GM23248 (cell line): ENCODE measurements at regions not wholly inside any gene's neighbourhood (a gene's known extent, or its start where the extent isn't known, plus 50 kb on each side); places are given as distances from the start of the nearest gene placed in this dataset.

ENCODE experiments used
- DNase-seq: peaks from one replicate; pipeline ENCODE4 v3.0.0-alpha.2; 2015
- H2AFZ ChIP-seq: fragments of 200-600 bp; sonication (generic); 2 replicates; pipeline ENCODE4 v1.6.1; 2016; ENCODE audit warnings: antibody characterized with exemption
- H3F3A ChIP-seq: fragments of 200-600 bp; sonication (generic); 2 replicates; pipeline ENCODE4 v1.6.1; 2016; ENCODE audit warnings: mild to moderate bottlenecking, antibody characterized with exemption, mixed run types; ENCODE audit not compliant: insufficient read depth
- H3K27ac ChIP-seq: fragments of 200-600 bp; sonication (generic); 2 replicates; pipeline ENCODE4 v1.5.1; 2016; ENCODE audit warnings: mild to moderate bottlenecking
- H3K27me3 ChIP-seq: fragments of 200-600 bp; sonication (generic); replicated peaks from 2 replicates; pipeline ENCODE4 v1.6.1; 2016; ENCODE audit warnings: mild to moderate bottlenecking; ENCODE audit not compliant: insufficient read depth
- H3K36me3 ChIP-seq: fragments of 200-600 bp; sonication (generic); 2 replicates; pipeline ENCODE4 v1.6.1; 2016; ENCODE audit warnings: low read depth, mild to moderate bottlenecking
- H3K4me1 ChIP-seq: fragments of 200-600 bp; sonication (generic); 2 replicates; pipeline ENCODE4 v1.6.1; 2016; ENCODE audit warnings: mild to moderate bottlenecking; ENCODE audit not compliant: insufficient read depth
- H3K4me2 ChIP-seq: fragments of 200-600 bp; sonication (generic); one replicate; pipeline ENCODE4 v1.6.1; 2016; ENCODE audit warnings: mild to moderate bottlenecking; ENCODE audit not compliant: unreplicated experiment
- H3K4me3 ChIP-seq: fragments of 200-600 bp; sonication (generic); 2 replicates; pipeline ENCODE4 v1.5.1; 2016; ENCODE audit warnings: mild to moderate bottlenecking
- H3K79me2 ChIP-seq: fragments of 200-600 bp; sonication (generic); 2 replicates; pipeline ENCODE4 v1.6.1; 2016; ENCODE audit warnings: mild to moderate bottlenecking; ENCODE audit not compliant: insufficient read depth
- H3K9ac ChIP-seq: fragments of 200-600 bp; sonication (generic); 2 replicates; pipeline ENCODE4 v1.6.1; 2016; ENCODE audit warnings: mild to moderate bottlenecking
- H3K9me2 ChIP-seq: fragments of 200-600 bp; sonication (generic); 2 replicates; pipeline ENCODE4 v1.6.1; 2016; ENCODE audit warnings: mixed run types, mild to moderate bottlenecking, moderate library complexity; ENCODE audit not compliant: insufficient read depth
- H3K9me3 ChIP-seq: fragments of 200-600 bp; sonication (generic); one replicate; pipeline ENCODE4 v1.6.1; 2017; ENCODE audit warnings: low read depth
- H4K20me1 ChIP-seq: fragments of 200-600 bp; sonication (generic); 2 replicates; pipeline ENCODE4 v1.6.0; 2016; ENCODE audit not compliant: insufficient read depth
- EZH2 ChIP-seq: fragments of 200-600 bp; sonication (generic); IDR thresholded peaks from 2 replicates; pipeline ENCODE4 v1.6.1; 2018; ENCODE audit warnings: antibody characterized with exemption, mild to moderate bottlenecking; ENCODE audit not compliant: insufficient read depth, poor library complexity, severe bottlenecking
- EZH2phosphoT487 ChIP-seq: fragments of 200-600 bp; sonication (generic); IDR thresholded peaks from 2 replicates; pipeline ENCODE4 v1.6.1; 2018; ENCODE audit warnings: antibody characterized with exemption, moderate library complexity, mild to moderate bottlenecking, low read depth; ENCODE audit not compliant: insufficient read depth
- WGBS, 2 experiments: methylation state at CpG; one replicate each; pipeline ENCODE4 v1.1.6; 2015 to 2017; ENCODE audit warnings: low lambda C conversion rate in 2 of 2, low coverage in 1 of 2; ENCODE audit errors: missing lambda C conversion rate in 2 of 2; 5-methylcytosine and 5-hydroxymethylcytosine counted together
- in situ Hi-C: fragments of 300-500 bp; cut with MboI; formaldehyde crosslinking; loops from 2 replicates; pipeline ENCODE4 v1.15.0; 2020

- H3K79me2 ChIP-seq, result no peaks in the 10 kb centered on the region
- no peaks in the 10 kb centered on the region for H4K20me1 ChIP-seq
- no peaks in the 10 kb centered on the region for H3K27me3 ChIP-seq
- peaks cover 22% of the 10 kb centered on the region for H3K4me1 ChIP-seq
- in situ Hi-C loops, result no loop called here
- H3K4me2 ChIP-seq, result no peak overlapping the region
- no peak overlapping the region for H3K4me3 ChIP-seq
- H2AFZ ChIP-seq, result no peak overlapping the region
- WGBS, 2 experiments, result 93 to 100% methylated on average over 2 of the region's 2 CpGs
- H3K36me3 ChIP-seq, result no peaks in the 10 kb centered on the region
- peak; percentile 24 for DNase-seq
- no peak overlapping the region for H3K27ac ChIP-seq
- peaks cover 20% of the 10 kb centered on the region for H3F3A ChIP-seq
- no peak for TF ChIP-seq EZH2phosphoT487
- TF ChIP-seq EZH2, result no peak
- H3K9me3 ChIP-seq, result no peaks in the 10 kb centered on the region
- no peaks in the 10 kb centered on the region for H3K9me2 ChIP-seq
- H3K9ac ChIP-seq, result no peak overlapping the region
Observed at GRCh38 chr12:116421785-116422538, 137.2 kb upstream of the MAP1LC3B2 start.

DNA sequence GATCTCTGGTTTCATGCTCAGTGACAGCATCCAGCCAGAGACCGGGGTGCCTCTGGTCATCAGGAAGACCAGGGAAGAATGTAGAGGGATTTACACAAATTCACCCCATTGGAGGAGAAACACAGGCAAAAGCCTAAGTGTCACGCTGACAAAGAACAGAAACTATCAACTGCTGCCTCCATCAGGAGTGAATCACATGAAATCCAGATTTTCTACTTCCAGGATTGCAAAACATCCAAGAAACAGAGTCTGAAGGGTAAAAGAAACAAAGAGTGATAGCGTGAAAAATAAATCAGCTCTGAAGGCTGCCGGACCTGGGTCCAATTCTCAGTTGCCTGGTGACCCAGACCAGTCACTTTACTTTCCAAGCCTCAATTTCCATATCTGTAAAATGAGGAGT is 136.1 kb upstream of the MAP1LC3B2 start:
- Histone ChIP-seq H4K20me1 (no peaks in the 10 kb centered on the region), H3K27ac (peak overlapping the region; percentile 49), H2AFZ (peak overlapping the region; percentile 58), H3K9ac (peak overlapping the region; percentile 30; the same call in 1 of the 2 replicates), H3F3A (peaks cover 30% of the 10 kb centered on the region), H3K4me1 (peaks cover 31% of the 10 kb centered on the region), H3K9me2 (no peaks in the 10 kb centered on the region), H3K27me3 (no peaks in the 10 kb centered on the region), H3K4me3 (no peak overlapping the region), H3K4me2 (peak overlapping the region; percentile 27), H3K9me3 (no peaks in the 10 kb centered on the region), H3K79me2 (no peaks in the 10 kb centered on the region), H3K36me3 (no peaks in the 10 kb centered on the region)
- WGBS, 2 experiments, result 5% methylated on average over 4 of the region's 4 CpGs
- in situ Hi-C loops, result no loop called here
- TF ChIP-seq EZH2phosphoT487 (no peak), EZH2 (no peak)
- peak; percentile 85 for DNase-seq

- in situ Hi-C loops, result no loop called here
- Histone ChIP-seq H3K4me3 (no peak overlapping the region), H3K36me3 (no peaks in the 10 kb centered on the region), H3K9ac (peak overlapping the region; percentile 26; the same call in 1 of the 2 replicates), H4K20me1 (no peaks in the 10 kb centered on the region), H3K79me2 (no peaks in the 10 kb centered on the region), H3F3A (peaks cover 30% of the 10 kb centered on the region), H3K9me2 (no peaks in the 10 kb centered on the region), H2AFZ (no peak overlapping the region; the same call in 1 of the 2 replicates), H3K9me3 (no peaks in the 10 kb centered on the region), H3K4me2 (peak overlapping the region; percentile 62), H3K4me1 (peaks cover 31% of the 10 kb centered on the region), H3K27me3 (no peaks in the 10 kb centered on the region), H3K27ac (peak overlapping the region; percentile 63)
- 92% methylated on average over 15 of the region's 15 CpGs for WGBS, 2 experiments
- TF ChIP-seq EZH2 (no peak), EZH2phosphoT487 (no peak)
- DNase-seq, result no peak
Observed at GRCh38 chr12:116425256-116426193, 133.7 kb upstream of the MAP1LC3B2 start.

DNA sequence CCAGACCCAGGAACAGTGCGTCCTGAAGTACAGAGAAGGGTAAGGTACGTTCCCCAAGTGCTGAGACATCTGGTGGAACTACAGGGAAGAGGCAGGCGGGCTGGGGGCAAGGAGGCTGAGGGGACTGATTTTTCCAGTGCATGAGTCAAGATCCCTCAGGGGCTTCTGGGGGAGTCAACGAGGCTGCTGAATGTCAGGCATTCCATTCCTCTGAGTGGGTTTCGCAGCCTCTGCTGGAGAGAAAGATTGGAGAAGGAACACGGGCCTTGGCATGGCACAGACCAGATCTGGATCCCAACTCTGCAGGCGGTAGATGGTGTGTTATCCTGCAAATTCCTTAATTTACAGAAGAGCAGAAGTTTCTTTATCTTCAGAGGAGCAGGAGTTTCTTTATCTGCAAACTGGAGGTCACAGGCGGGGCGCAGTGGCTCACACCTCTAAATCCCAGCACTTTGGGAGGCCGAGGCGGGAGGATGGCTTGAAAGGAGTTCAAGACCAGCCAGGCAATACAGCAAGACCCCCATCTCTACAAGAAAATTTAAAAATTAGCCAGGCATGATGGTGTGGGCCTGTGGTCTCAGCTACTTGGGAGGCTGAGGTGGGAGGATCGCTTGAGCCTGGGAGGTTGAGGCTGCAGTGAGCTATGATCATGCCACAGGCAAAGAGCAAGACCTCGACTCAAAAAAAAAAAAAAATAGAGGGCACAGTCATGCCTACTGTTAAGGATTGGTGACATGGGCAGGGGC is 132.6 kb upstream of the MAP1LC3B2 start:
- in situ Hi-C loops, result no loop called here
- peak overlapping the region; percentile 62 for H3K4me2 ChIP-seq
- no peaks in the 10 kb centered on the region for H3K27me3 ChIP-seq
- H3K4me3 ChIP-seq, result peak overlapping the region; percentile 20; the same call in 1 of the 2 replicates
- WGBS, 2 experiments, result 41 to 43% methylated on average over 13 of the region's 13 CpGs
- no peaks in the 10 kb centered on the region for H4K20me1 ChIP-seq
- no peaks in the 10 kb centered on the region for H3K79me2 ChIP-seq
- peak overlapping the region; percentile 41 for H2AFZ ChIP-seq
- peaks cover 30% of the 10 kb centered on the region for H3F3A ChIP-seq
- H3K27ac ChIP-seq, result peak overlapping the region; percentile 63
- DNase-seq, result peak; percentile 98
- H3K9me3 ChIP-seq, result no peaks in the 10 kb centered on the region
- no peak for TF ChIP-seq EZH2
- no peak for TF ChIP-seq EZH2phosphoT487
- H3K4me1 ChIP-seq, result peaks cover 31% of the 10 kb centered on the region
- H3K9ac ChIP-seq, result peak overlapping the region; percentile 26; the same call in 1 of the 2 replicates
- H3K9me2 ChIP-seq, result no peaks in the 10 kb centered on the region
- no peaks in the 10 kb centered on the region for H3K36me3 ChIP-seq
